ENCODE measurements at regions not wholly inside any gene's neighbourhood (a gene's known extent, or its start where the extent isn't known, plus 50 kb on each side); places are given as distances from the start of the nearest gene placed in this dataset.

DNA sequence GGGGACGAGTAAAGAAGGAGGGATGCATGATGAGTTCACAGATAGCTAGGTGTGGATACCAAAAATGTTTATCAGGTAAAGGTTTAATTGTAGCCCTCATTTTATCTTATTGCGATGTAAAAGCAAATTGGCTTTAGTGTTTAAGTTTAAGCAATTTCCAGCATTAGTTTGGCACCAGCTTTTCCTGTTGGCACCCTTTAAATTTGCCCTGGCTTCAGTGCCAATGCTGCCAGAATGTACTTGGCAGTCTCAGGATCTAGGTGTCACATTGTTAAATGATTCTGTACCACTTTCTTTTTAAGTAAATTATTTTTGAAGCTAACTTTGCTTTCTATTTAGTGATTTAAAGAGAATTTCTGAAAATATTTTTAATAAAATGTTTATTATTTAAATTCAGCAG is 681.8 kb downstream of the PCDH18 start:
- H3K9me3 ChIP-seq (ENCODE audit: control insufficient read depth, low read length), result no peaks in the 10 kb centered on the region
- H3K4me1 ChIP-seq (ENCODE audit: control insufficient read depth, insufficient read depth, low read length), result no peaks in the 10 kb centered on the region
- H3K27me3 ChIP-seq (ENCODE audit: control insufficient read depth, insufficient read depth, low read length, poor library complexity, severe bottlenecking), result no peaks in the 10 kb centered on the region
- H3K4me3 ChIP-seq (ENCODE audit: insufficient read depth, low read depth, low read length), result no peak overlapping the region
- H3K36me3 ChIP-seq (ENCODE audit: control insufficient read depth, insufficient read depth, low read length), result no peaks in the 10 kb centered on the region
- no peak overlapping the region for H3K27ac ChIP-seq (ENCODE audit: insufficient read depth, low read depth, low read length, poor library complexity, severe bottlenecking)
- WGBS, 2 experiments, result 92 to 93% methylated on average over 2 of the region's 2 CpGs

GRCh38 chr4:136847881-136848621 is 684.2 kb downstream of the PCDH18 start:
- Histone ChIP-seq H3K4me1 (ENCODE audit: control insufficient read depth, insufficient read depth, low read length) (no peaks in the 10 kb centered on the region), H3K27ac (ENCODE audit: insufficient read depth, low read depth, low read length, poor library complexity, severe bottlenecking) (no peak overlapping the region), H3K4me3 (ENCODE audit: insufficient read depth, low read depth, low read length) (no peak overlapping the region), H3K36me3 (ENCODE audit: control insufficient read depth, insufficient read depth, low read length) (no peaks in the 10 kb centered on the region), H3K9me3 (ENCODE audit: control insufficient read depth, low read length) (no peaks in the 10 kb centered on the region), H3K27me3 (ENCODE audit: control insufficient read depth, insufficient read depth, low read length, poor library complexity, severe bottlenecking) (no peaks in the 10 kb centered on the region)
- 95 to 97% methylated on average over 6 of the region's 6 CpGs for WGBS, 2 experiments

- WGBS, 2 experiments, result 89% methylated on average over 1 of the region's 2 CpGs; no CpG with 5 or more reads in 1 of the 2 experiments
Observed at GRCh38 chr4:136841526-136841925, 690.8 kb downstream of the PCDH18 start.

DNA sequence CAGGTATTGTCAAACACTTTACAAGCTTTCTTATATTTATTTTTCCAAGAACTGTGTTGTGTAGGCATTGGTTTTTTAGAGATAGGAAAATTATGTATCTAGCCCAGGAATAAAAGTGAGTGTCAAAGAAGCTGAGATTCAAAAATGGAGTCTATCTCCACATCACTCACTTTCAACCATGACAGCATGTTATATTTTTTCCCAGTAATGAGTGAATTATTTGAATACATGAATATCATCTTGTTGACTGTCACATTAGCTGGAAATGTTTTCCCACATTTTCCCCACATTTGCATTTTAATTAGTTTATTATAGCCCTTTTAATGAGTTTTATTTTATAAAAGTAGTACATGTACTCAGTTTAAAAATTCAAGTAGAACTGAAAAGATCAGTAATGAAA is 693.7 kb downstream of the PCDH18 start:
- Histone ChIP-seq H3K4me3 (ENCODE audit: insufficient read depth, low read depth, low read length) (no peak overlapping the region), H3K27ac (ENCODE audit: insufficient read depth, low read depth, low read length, poor library complexity, severe bottlenecking) (no peak overlapping the region), H3K27me3 (ENCODE audit: control insufficient read depth, insufficient read depth, low read length, poor library complexity, severe bottlenecking) (no peaks in the 10 kb centered on the region), H3K9me3 (ENCODE audit: control insufficient read depth, low read length) (no peaks in the 10 kb centered on the region), H3K36me3 (ENCODE audit: control insufficient read depth, insufficient read depth, low read length) (no peaks in the 10 kb centered on the region), H3K4me1 (ENCODE audit: control insufficient read depth, insufficient read depth, low read length) (no peaks in the 10 kb centered on the region)

More at GRCh38 chr4:136841526-136841925, 690.8 kb downstream of the PCDH18 start:
- Histone ChIP-seq H3K4me1 (ENCODE audit: control insufficient read depth, insufficient read depth, low read length) (no peaks in the 10 kb centered on the region), H3K36me3 (ENCODE audit: control insufficient read depth, insufficient read depth, low read length) (no peaks in the 10 kb centered on the region), H3K4me3 (ENCODE audit: insufficient read depth, low read depth, low read length) (no peak overlapping the region), H3K27ac (ENCODE audit: insufficient read depth, low read depth, low read length, poor library complexity, severe bottlenecking) (no peak overlapping the region), H3K27me3 (ENCODE audit: control insufficient read depth, insufficient read depth, low read length, poor library complexity, severe bottlenecking) (no peaks in the 10 kb centered on the region), H3K9me3 (ENCODE audit: control insufficient read depth, low read length) (no peaks in the 10 kb centered on the region)

DNA sequence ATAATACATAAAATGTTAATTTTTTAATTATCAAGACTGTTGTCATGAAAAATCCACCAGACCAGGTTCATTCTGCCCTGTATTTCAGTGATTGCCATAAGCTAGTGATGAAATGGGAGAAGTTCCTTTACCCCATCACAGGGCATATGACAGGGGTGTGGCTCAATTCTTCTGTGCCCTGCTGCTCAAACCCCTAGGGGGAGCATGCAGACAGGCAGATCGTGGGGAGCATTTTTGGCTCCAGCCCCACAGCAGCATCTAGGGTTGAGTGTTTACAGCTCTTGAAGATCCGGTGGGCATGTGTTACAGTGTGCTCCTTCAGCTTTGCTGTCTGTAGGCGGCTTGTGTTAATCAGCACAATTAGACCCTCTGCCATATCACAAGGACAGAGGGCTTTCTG is 700.7 kb downstream of the PCDH18 start:
- no peak overlapping the region for H3K4me3 ChIP-seq (ENCODE audit: insufficient read depth, low read depth, low read length)
- H3K4me1 ChIP-seq (ENCODE audit: control insufficient read depth, insufficient read depth, low read length), result no peaks in the 10 kb centered on the region
- no peaks in the 10 kb centered on the region for H3K9me3 ChIP-seq (ENCODE audit: control insufficient read depth, low read length)
- H3K27me3 ChIP-seq (ENCODE audit: control insufficient read depth, insufficient read depth, low read length, poor library complexity, severe bottlenecking), result no peaks in the 10 kb centered on the region
- H3K36me3 ChIP-seq (ENCODE audit: control insufficient read depth, insufficient read depth, low read length), result no peaks in the 10 kb centered on the region
- H3K27ac ChIP-seq (ENCODE audit: insufficient read depth, low read depth, low read length, poor library complexity, severe bottlenecking), result no peak overlapping the region
- WGBS, 2 experiments, result 87% methylated on average over 3 of the region's 3 CpGs

- no peaks in the 10 kb centered on the region for H3K9me3 ChIP-seq (ENCODE audit: control insufficient read depth, low read length)
- H3K27ac ChIP-seq (ENCODE audit: insufficient read depth, low read depth, low read length, poor library complexity, severe bottlenecking), result no peak overlapping the region
- no peak overlapping the region for H3K4me3 ChIP-seq (ENCODE audit: insufficient read depth, low read depth, low read length)
- no peaks in the 10 kb centered on the region for H3K27me3 ChIP-seq (ENCODE audit: control insufficient read depth, insufficient read depth, low read length, poor library complexity, severe bottlenecking)
- no peaks in the 10 kb centered on the region for H3K36me3 ChIP-seq (ENCODE audit: control insufficient read depth, insufficient read depth, low read length)
- H3K4me1 ChIP-seq (ENCODE audit: control insufficient read depth, insufficient read depth, low read length), result no peaks in the 10 kb centered on the region
Observed at GRCh38 chr4:136829280-136829679, 703.0 kb downstream of the PCDH18 start.

- Histone ChIP-seq H3K4me1 (ENCODE audit: control insufficient read depth, insufficient read depth, low read length) (no peaks in the 10 kb centered on the region), H3K27me3 (ENCODE audit: control insufficient read depth, insufficient read depth, low read length, poor library complexity, severe bottlenecking) (no peaks in the 10 kb centered on the region), H3K36me3 (ENCODE audit: control insufficient read depth, insufficient read depth, low read length) (no peaks in the 10 kb centered on the region), H3K4me3 (ENCODE audit: insufficient read depth, low read depth, low read length) (no peak overlapping the region), H3K9me3 (ENCODE audit: control insufficient read depth, low read length) (no peaks in the 10 kb centered on the region), H3K27ac (ENCODE audit: insufficient read depth, low read depth, low read length, poor library complexity, severe bottlenecking) (no peak overlapping the region)
- WGBS, 2 experiments, result 95 to 98% methylated on average over 8 of the region's 8 CpGs
Observed at GRCh38 chr4:136823020-136823419, 709.3 kb downstream of the PCDH18 start.

- H3K9me3 ChIP-seq (ENCODE audit: control insufficient read depth, low read length), result no peaks in the 10 kb centered on the region
- H3K27me3 ChIP-seq (ENCODE audit: control insufficient read depth, insufficient read depth, low read length, poor library complexity, severe bottlenecking), result no peaks in the 10 kb centered on the region
- H3K4me3 ChIP-seq (ENCODE audit: insufficient read depth, low read depth, low read length), result no peak overlapping the region
- no peaks in the 10 kb centered on the region for H3K36me3 ChIP-seq (ENCODE audit: control insufficient read depth, insufficient read depth, low read length)
- no peak overlapping the region for H3K27ac ChIP-seq (ENCODE audit: insufficient read depth, low read depth, low read length, poor library complexity, severe bottlenecking)
- 89 to 100% methylated on average over 1 of the region's 1 CpG for WGBS, 2 experiments
- H3K4me1 ChIP-seq (ENCODE audit: control insufficient read depth, insufficient read depth, low read length), result no peaks in the 10 kb centered on the region
Observed at GRCh38 chr4:136818811-136819330, 713.4 kb downstream of the PCDH18 start.

- Histone ChIP-seq H3K27me3 (ENCODE audit: control insufficient read depth, insufficient read depth, low read length, poor library complexity, severe bottlenecking) (no peaks in the 10 kb centered on the region), H3K36me3 (ENCODE audit: control insufficient read depth, insufficient read depth, low read length) (no peaks in the 10 kb centered on the region), H3K27ac (ENCODE audit: insufficient read depth, low read depth, low read length, poor library complexity, severe bottlenecking) (no peak overlapping the region), H3K4me1 (ENCODE audit: control insufficient read depth, insufficient read depth, low read length) (no peaks in the 10 kb centered on the region), H3K4me3 (ENCODE audit: insufficient read depth, low read depth, low read length) (no peak overlapping the region), H3K9me3 (ENCODE audit: control insufficient read depth, low read length) (no peaks in the 10 kb centered on the region)
- WGBS, 2 experiments, result 94 to 97% methylated on average over 42 of the region's 42 CpGs
Observed at GRCh38 chr4:136812100-136812880, 720.0 kb downstream of the PCDH18 start.

DNA sequence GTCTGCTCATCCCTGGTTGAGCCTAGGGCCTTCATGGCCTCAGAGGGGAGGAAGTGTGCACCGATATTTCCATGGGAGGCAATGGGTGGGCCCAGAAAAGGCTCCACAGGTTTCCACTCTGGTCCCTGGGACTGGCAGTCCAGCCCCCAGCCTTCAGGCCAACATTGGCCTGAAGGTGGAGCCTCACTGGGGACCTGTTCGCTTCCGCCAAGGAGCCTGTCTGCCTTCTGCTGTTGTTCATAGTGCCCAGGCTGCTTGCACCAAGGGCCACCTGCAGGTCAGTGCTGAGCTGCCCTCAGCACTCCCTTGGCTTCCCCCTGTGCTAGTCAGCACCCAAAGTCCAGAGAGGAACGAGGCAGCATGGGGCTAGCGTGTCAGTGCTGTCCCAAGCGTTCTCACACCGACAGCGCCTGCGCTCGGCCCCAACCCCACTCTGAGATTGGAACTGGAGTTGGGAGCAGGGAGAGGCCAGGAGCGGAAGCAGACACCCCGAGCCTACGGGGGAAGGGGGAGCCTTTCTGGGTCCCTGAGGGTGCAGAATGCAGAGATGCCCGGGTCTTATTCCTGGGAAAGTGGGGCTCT is 720.7 kb downstream of the PCDH18 start:
- peaks cover 3% of the 10 kb centered on the region for H3K9me3 ChIP-seq (ENCODE audit: control insufficient read depth, low read length)
- WGBS, 2 experiments, result 95 to 96% methylated on average over 14 of the region's 14 CpGs
- no peak overlapping the region for H3K4me3 ChIP-seq (ENCODE audit: insufficient read depth, low read depth, low read length)
- no peaks in the 10 kb centered on the region for H3K27me3 ChIP-seq (ENCODE audit: control insufficient read depth, insufficient read depth, low read length, poor library complexity, severe bottlenecking)
- H3K36me3 ChIP-seq (ENCODE audit: control insufficient read depth, insufficient read depth, low read length), result no peaks in the 10 kb centered on the region
- no peaks in the 10 kb centered on the region for H3K4me1 ChIP-seq (ENCODE audit: control insufficient read depth, insufficient read depth, low read length)
- no peak overlapping the region for H3K27ac ChIP-seq (ENCODE audit: insufficient read depth, low read depth, low read length, poor library complexity, severe bottlenecking)
